HL-60/S4 (cell line): ENCODE measurements at regions not wholly inside any gene's neighbourhood (a gene's known extent, or its start where the extent isn't known, plus 50 kb on each side); places are given as distances from the start of the nearest gene placed in this dataset.
"Not testable (repeated sequence)": the region's sequence is repeated elsewhere in the genome, so short reads cannot be mapped to it uniquely, and the experiment has no call there.

Source experiments
- in situ Hi-C: fragments of 300-500 bp; cut with MboI; formaldehyde crosslinking; loops from 2 replicates; pipeline ENCODE4 v1.14.3; 2022; ENCODE audit warnings: low sequenced_read_pairs

GRCh38 chr18:71403501-71403900 lies 1114.7 kb downstream of the SOCS6 start:
- in situ Hi-C loops, result no loop called here

- in situ Hi-C loops, result no loop called here
These were observed 1109.7 kb downstream of the SOCS6 start for GRCh38 chr18:71398531-71398930.

- in situ Hi-C loops, result no loop called here
These were observed 1099.3 kb downstream of the SOCS6 start for GRCh38 chr18:71388148-71388547.

GRCh38 chr18:71374294-71375000 lies 1085.6 kb downstream of the SOCS6 start:
- in situ Hi-C loops, result no loop called here

GRCh38 chr18:71371951-71372605 lies 1083.2 kb downstream of the SOCS6 start:
- in situ Hi-C loops, result no loop called here

- in situ Hi-C loops, result no loop called here
These were observed 1082.0 kb downstream of the SOCS6 start for GRCh38 chr18:71370671-71371445.

GRCh38 chr18:71370095-71370494 lies 1081.2 kb downstream of the SOCS6 start:
- in situ Hi-C loops, result no loop called here

DNA sequence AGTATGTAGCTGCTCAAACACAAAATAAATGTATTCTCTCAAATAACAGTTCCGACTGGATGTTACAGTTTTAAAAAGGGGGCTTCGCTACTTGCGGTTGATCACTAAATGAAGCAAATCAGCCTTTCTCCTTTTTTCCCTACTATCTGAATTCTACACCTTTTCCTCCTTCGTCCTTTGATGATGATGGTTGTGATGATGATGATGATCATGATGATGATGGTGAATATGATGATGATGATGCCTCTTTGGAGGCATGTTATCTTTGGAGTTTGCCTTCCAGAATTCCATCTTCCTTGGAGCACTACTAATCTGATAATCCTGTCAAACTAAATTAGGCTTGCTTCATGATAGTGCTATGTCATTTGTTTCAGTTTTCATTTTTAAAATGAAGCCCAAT lies 1073.3 kb downstream of the SOCS6 start:
- in situ Hi-C loops, result no loop called here

- in situ Hi-C loops, result not testable (repeated sequence)
These were observed 1066.8 kb downstream of the SOCS6 start for GRCh38 chr18:71355599-71355998.

GRCh38 chr18:71352618-71353017 lies 1063.8 kb downstream of the SOCS6 start:
- in situ Hi-C loops, result no loop called here

DNA sequence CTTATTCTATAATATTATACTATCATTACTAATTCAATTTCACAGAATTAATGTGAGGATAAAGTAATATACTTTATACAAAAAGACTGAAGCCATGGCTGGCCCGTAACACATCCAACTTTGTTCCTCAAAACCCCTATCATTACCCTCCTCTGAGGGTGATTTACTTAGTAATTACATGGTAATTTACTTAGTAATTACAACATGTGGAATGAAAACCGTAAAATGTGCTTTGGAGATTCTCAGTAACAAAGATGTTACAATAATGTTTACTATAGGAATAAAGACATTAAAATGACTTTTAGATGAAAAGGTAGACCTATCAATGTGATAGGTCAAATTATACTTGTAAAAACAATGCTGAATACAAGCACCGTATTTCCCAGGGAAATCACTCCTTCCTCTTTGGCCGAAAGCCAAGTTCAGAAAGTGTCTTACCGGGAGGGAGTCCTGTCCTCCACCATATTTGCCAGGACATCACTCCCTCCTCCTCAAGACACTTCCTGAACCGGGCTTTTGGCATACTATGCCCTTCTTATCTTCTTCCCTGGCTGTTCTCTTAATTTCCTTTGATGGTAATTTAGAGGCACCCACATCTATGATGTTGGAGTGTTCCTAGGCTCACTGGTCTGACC lies 1047.8 kb downstream of the SOCS6 start:
- in situ Hi-C loops, result no loop called here

GRCh38 chr18:71329563-71329962 lies 1040.7 kb downstream of the SOCS6 start:
- in situ Hi-C loops, result no loop called here

DNA sequence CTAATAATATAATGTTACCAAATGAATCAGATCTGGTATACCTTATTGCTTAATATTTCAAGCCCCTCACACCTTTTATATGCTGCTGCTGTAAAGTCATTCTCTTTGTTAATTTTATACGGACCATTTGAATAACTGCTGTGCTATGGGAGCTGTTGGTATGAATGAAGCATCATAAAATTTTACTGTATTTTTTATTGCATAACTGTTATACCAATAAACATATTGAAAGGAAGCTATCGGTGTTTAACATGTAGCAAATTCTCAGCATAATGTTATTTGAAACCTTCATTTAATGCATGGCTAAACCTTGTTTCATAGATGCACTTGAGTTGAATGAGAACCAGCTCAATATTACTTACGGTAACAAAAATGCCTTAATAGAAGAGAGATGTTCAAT lies 1040.3 kb downstream of the SOCS6 start:
- in situ Hi-C loops, result no loop called here

DNA sequence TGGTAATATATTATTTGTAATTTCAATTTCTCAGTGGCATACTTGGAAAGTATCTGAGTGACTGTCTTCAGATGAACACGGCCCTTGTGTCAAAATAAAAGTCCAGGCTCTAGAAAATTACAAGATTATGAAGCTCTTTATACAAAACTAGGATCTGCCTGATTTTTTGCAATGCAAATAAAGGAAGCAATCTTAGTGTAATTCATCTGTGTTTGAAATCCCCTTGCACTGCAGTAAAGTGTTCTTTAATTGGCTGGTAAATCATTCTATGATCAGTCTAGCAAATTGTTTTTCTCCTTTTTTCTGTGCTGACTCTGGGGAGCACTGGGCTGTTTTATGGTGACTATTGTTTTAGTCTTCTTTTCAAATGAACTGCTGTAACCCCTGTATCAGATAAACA lies 1039.0 kb downstream of the SOCS6 start:
- in situ Hi-C loops, result no loop called here

- in situ Hi-C loops, result no loop called here
These were observed 1038.6 kb downstream of the SOCS6 start for GRCh38 chr18:71327441-71327840.

GRCh38 chr18:71326826-71327225 lies 1038.0 kb downstream of the SOCS6 start:
- in situ Hi-C loops, result no loop called here

- in situ Hi-C loops, result no loop called here
These were observed 1035.5 kb downstream of the SOCS6 start for GRCh38 chr18:71324356-71324755.

DNA sequence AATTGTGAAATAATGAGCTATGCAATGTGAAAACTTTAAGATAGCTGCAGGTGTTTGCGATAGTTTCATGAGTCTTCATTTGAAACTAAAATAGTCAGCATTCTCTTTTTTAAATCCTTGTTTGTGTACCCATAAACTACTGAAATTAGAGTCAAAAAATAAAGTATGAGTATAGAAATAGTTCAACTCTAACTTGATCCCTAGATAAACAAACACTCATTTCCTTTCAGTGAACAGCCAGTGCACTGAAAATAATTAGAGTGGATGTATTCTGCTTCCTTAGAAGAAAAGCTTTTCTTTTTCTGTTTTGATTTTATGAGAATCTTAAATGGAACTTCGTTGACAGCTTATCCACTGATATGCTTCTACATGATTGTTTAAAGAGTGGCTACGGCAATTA lies 1033.4 kb downstream of the SOCS6 start:
- in situ Hi-C loops, result no loop called here

GRCh38 chr18:71321319-71321718 lies 1032.5 kb downstream of the SOCS6 start:
- in situ Hi-C loops, result no loop called here

- in situ Hi-C loops, result no loop called here
These were observed 1016.0 kb downstream of the SOCS6 start for GRCh38 chr18:71304856-71305255.

DNA sequence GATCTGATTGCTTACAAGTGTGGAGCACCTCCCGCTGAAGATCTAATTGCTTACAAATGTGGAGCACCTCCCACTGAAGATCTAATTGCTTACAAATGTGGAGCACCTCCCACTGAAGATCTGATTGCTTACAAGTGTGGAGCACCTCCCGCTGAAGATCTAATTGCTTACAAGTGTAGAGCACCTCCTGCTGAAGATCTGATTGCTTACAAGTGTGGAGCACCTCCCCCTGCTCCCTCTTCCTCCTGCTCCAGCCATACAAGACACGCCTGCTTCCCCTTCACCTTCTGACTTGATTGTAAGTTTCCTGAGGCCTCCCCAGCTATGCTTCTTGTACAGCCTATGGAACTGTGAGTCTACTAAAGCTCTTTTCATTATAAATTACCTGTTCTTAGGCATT lies 1014.9 kb downstream of the SOCS6 start:
- in situ Hi-C loops, result not testable (repeated sequence)
